ENCODE measurements at regions not wholly inside any gene's neighbourhood (a gene's known extent, or its start where the extent isn't known, plus 50 kb on each side); places are given as distances from the start of the nearest gene placed in this dataset.
"Not testable (repeated sequence)": the region's sequence is repeated elsewhere in the genome, so short reads cannot be mapped to it uniquely, and the experiment has no call there.

DNA sequence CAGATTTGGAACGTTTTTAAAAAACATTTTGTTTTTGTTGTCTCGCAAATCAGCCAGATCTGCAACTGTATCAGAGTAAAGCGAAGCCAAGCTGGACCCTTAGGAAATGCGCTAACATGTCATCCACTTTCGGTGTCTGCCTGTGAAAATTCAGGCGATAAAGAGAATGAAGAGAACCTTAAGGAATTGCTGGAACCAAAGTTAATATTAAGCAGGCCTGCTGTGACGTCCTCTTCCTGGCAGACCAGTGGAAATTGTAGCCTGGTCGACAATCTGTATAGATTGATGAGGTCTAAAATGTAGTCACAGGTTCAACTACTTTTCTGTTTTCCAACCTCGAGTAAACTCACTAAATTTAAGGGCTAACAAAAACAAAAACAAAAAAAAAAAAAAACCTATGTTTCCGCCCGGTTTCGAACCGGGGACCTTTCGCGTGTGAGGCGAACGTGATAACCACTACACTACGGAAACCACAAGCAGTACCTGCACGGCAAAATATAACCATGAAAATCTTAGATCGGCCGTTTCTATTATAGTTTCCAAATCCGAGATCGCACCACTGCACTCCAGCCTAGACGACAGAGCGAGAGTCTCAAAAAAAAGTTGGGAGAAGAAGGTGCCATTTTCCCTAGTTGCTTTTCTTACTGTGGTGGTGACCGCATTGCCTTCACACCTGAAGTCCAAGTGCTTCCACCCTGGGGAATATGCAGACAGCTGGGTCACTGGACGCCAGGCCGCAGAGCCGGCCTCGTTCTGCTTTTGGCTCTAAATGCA is 70.2 kb upstream of the FCGR1A start:
- DNase-seq (ENCODE audit: low spot score); H3K27me3 Mint-ChIP-seq (ENCODE audit: low read depth); H3K27ac Mint-ChIP-seq; H3K9me3 Mint-ChIP-seq; H3K4me3 Mint-ChIP-seq (ENCODE audit: low read depth); H3K36me3 Mint-ChIP-seq (ENCODE audit: low read depth); H3K4me1 Mint-ChIP-seq (ENCODE audit: low read depth); intact Hi-C loops (cut with micrococcal nuclease): not testable (repeated sequence)

DNA sequence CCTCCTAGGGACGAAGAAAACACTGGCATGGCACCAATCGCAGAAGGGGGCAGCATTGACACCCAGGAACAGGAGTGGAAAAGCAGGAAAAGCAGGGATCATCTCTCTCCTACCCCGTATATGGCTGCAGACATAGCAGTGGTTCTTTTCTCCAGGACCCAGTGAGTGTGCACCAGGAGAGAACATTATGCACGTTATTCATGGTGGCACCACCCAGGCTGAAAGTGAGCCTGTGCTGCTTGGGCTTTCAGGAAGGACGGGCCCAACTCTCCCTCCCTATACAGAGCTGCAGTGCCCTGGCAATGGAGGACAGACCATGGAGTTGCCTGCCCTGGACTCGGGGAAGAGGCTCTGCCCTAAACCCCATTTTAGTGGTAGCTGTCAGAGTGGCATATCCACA is 69.0 kb upstream of the FCGR1A start:
- H3K27me3 Mint-ChIP-seq (ENCODE audit: low read depth); H3K4me3 Mint-ChIP-seq (ENCODE audit: low read depth); DNase-seq (ENCODE audit: low spot score); H3K4me1 Mint-ChIP-seq (ENCODE audit: low read depth); H3K9me3 Mint-ChIP-seq; H3K36me3 Mint-ChIP-seq (ENCODE audit: low read depth); intact Hi-C loops (cut with micrococcal nuclease); H3K27ac Mint-ChIP-seq: not testable (repeated sequence)

DNA sequence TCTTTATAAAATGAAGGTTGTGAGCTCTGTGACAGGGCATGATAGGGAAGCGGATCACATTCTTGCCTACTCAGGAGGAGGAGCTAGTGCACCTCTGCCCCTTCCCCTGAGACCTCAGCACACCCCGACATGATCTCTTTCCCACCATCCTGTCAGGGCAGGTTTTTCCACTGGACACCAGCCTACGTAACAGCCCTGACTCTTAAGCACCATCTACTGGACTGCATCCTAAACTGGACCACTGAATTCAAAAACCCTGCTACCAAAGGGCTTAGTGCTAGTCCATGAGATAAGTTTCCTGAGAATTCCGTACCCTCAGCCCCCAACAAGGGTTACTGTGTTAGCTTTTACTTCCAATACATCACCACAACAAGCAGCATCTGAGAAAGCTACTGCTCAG is 68.5 kb upstream of the FCGR1A start:
- intact Hi-C loops (cut with micrococcal nuclease); H3K4me1 Mint-ChIP-seq (ENCODE audit: low read depth); H3K4me3 Mint-ChIP-seq (ENCODE audit: low read depth); H3K36me3 Mint-ChIP-seq (ENCODE audit: low read depth); DNase-seq (ENCODE audit: low spot score); H3K27me3 Mint-ChIP-seq (ENCODE audit: low read depth); H3K9me3 Mint-ChIP-seq; H3K27ac Mint-ChIP-seq: not testable (repeated sequence)

DNA sequence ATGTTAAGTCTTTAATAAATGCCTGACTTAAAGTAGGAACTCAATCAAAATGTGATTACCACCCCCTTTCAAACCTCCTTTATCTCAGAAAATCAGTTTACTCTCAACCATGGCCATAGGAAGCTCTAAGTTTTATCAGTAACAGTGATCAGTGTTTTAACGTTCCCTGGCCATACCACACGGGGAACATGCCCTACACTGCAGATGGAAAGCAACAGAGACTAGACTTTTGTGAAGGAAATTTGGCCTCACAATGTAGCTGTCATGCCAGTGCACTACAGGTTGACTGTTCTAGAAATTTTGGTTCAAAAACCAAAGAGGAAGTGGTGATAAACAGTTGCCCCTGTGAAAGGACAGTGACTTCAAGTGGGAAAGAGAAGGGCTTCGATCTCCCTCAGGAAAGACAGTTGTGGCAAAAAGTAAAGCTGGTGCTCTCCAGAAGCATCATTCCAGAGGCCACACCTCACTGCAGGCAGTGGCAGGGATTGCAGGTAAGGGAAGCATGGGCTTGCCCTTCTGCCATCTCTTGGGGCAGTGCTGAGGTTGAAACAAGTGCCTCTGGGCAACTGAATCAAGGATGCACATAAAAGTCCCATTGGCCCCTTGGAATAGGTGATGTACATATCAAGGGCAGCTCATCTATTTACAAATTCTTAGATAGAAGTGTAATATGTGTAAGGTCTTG is 57.7 kb upstream of the FCGR1A start:
- H3K36me3 Mint-ChIP-seq (ENCODE audit: low read depth); intact Hi-C loops (cut with micrococcal nuclease); DNase-seq (ENCODE audit: low spot score); H3K4me3 Mint-ChIP-seq (ENCODE audit: low read depth); H3K9me3 Mint-ChIP-seq; H3K27ac Mint-ChIP-seq; H3K4me1 Mint-ChIP-seq (ENCODE audit: low read depth); H3K27me3 Mint-ChIP-seq (ENCODE audit: low read depth): not testable (repeated sequence)

DNA sequence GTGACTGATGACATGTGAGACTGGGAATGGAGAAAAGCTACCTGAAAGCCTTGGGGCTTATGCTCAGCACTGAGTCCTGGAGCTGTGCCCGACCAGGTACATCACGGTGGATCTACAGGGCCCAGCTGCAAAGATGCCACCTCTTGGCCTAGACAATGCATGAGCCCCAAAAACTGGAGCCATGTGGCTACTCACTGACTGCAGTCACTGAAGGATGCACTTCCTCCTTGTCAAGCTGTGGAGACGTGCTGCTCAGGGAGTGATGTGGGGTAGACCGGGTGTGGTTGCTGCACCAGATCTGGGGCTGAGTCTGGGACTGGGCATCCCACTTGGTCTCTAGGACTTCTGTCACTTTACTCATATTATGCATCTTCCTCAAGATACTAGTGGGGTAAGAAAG is 55.8 kb upstream of the FCGR1A start:
- intact Hi-C loops (cut with micrococcal nuclease); H3K4me1 Mint-ChIP-seq (ENCODE audit: low read depth); H3K27ac Mint-ChIP-seq; H3K9me3 Mint-ChIP-seq; H3K27me3 Mint-ChIP-seq (ENCODE audit: low read depth); H3K4me3 Mint-ChIP-seq (ENCODE audit: low read depth); DNase-seq (ENCODE audit: low spot score); H3K36me3 Mint-ChIP-seq (ENCODE audit: low read depth): not testable (repeated sequence)

DNA sequence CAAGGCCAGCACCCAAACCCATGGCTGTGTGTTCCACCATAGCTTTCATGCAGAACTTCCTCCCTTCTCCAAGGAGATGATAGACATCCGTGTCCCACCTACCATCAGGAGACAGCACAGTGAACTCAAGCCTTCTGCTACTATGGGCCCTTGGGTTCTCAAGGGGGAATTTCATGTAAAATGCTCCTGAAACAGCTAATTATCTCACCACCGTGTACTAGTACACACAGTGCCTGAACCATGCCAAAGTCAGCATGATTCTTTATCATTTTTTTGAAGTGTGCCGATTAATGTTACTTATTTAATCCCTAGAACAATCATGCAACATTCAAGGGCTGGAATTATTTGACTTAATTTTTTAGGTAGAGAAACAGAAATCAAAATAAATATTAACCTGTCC is 53.9 kb upstream of the FCGR1A start:
- H3K9me3 Mint-ChIP-seq; H3K27ac Mint-ChIP-seq; H3K27me3 Mint-ChIP-seq (ENCODE audit: low read depth); H3K4me1 Mint-ChIP-seq (ENCODE audit: low read depth); DNase-seq (ENCODE audit: low spot score); H3K4me3 Mint-ChIP-seq (ENCODE audit: low read depth); H3K36me3 Mint-ChIP-seq (ENCODE audit: low read depth); intact Hi-C loops (cut with micrococcal nuclease): not testable (repeated sequence)

All from activated T-helper 2 cell treated with anti-CD3 and anti-CD28 coated beads, Interferon-gamma antibody, Interleukin-2, Interleukin-4, amounts not matched to agents 10 μg/mL and 5 μg/mL and 100 μg/mL, durations not matched to agents 14 hours and 24 hours and 36 hours (primary cell).